ENCODE measurements at regions not wholly inside any gene's neighbourhood (a gene's known extent, or its start where the extent isn't known, plus 50 kb on each side); places are given as distances from the start of the nearest gene placed in this dataset.

GRCh38 chr1:69246109-69246508 lies 321.6 kb upstream of the LRRC7 start:
- no peak for TF ChIP-seq CTCF (IDR thresholded peaks at IDR 0.05)
- TF ChIP-seq EP300 (IDR thresholded peaks at IDR 0.05) = no peak
- no peak for TF ChIP-seq POLR2A (IDR thresholded peaks at IDR 0.05)
